Neural cell (in vitro differentiated cells): ENCODE measurements at regions not wholly inside any gene's neighbourhood (a gene's known extent, or its start where the extent isn't known, plus 50 kb on each side); places are given as distances from the start of the nearest gene placed in this dataset.

Experiments used
- EP300 ChIP-seq: fragments of 450-650 bp; conservative IDR thresholded peaks from 2 replicates; pipeline ENCODE4 v1.6.1; 2014; ENCODE audit warnings: antibody characterized with exemption, mild to moderate bottlenecking, moderate library complexity; ENCODE audit not compliant: poor library complexity, severe bottlenecking
- EZH2 ChIP-seq: fragments of 200-600, 300-800 bp; shearing (Covaris generic), sonication (generic); IDR thresholded peaks from 2 replicates; pipeline ENCODE4 v1.6.1; 2014; ENCODE audit warnings: antibody characterized with exemption, low read length, borderline replicate concordance, mild to moderate bottlenecking; ENCODE audit not compliant: insufficient read depth, poor library complexity, severe bottlenecking
- MXI1 ChIP-seq: fragments of 450-650 bp; conservative IDR thresholded peaks from 2 replicates; pipeline ENCODE4 v1.6.1; 2014; ENCODE audit warnings: antibody characterized with exemption, mild to moderate bottlenecking; ENCODE audit not compliant: poor library complexity, severe bottlenecking
- POLR2AphosphoS5 ChIP-seq: IDR thresholded peaks from 2 replicates; pipeline ENCODE4 v1.6.1; 2012
- SMC3 ChIP-seq: fragments of 450-650 bp; conservative IDR thresholded peaks from 2 replicates; pipeline ENCODE4 v1.6.1; 2014; ENCODE audit warnings: antibody characterized with exemption, mild to moderate bottlenecking, moderate library complexity; ENCODE audit not compliant: poor library complexity
- TAF1 ChIP-seq: IDR thresholded peaks from 2 replicates; pipeline ENCODE4 v1.6.1; 2012; ENCODE audit warnings: low read depth
- TF ChIP-seq, protein P1 (sequence below): fragments of 450-650 bp; IDR thresholded peaks from 2 replicates; pipeline ENCODE4 v1.5.1; 2014; ENCODE audit warnings: antibody characterized with exemption, mild to moderate bottlenecking, moderate library complexity; ENCODE audit not compliant: poor library complexity, severe bottlenecking
- TF ChIP-seq, protein P2 (sequence below): IDR thresholded peaks from 2 replicates; pipeline ENCODE4 v1.6.1; 2012; ENCODE audit warnings: borderline replicate concordance

- TF ChIP-seq, protein P1, sequence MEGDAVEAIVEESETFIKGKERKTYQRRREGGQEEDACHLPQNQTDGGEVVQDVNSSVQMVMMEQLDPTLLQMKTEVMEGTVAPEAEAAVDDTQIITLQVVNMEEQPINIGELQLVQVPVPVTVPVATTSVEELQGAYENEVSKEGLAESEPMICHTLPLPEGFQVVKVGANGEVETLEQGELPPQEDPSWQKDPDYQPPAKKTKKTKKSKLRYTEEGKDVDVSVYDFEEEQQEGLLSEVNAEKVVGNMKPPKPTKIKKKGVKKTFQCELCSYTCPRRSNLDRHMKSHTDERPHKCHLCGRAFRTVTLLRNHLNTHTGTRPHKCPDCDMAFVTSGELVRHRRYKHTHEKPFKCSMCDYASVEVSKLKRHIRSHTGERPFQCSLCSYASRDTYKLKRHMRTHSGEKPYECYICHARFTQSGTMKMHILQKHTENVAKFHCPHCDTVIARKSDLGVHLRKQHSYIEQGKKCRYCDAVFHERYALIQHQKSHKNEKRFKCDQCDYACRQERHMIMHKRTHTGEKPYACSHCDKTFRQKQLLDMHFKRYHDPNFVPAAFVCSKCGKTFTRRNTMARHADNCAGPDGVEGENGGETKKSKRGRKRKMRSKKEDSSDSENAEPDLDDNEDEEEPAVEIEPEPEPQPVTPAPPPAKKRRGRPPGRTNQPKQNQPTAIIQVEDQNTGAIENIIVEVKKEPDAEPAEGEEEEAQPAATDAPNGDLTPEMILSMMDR: no peak
- TF ChIP-seq, protein P2, sequence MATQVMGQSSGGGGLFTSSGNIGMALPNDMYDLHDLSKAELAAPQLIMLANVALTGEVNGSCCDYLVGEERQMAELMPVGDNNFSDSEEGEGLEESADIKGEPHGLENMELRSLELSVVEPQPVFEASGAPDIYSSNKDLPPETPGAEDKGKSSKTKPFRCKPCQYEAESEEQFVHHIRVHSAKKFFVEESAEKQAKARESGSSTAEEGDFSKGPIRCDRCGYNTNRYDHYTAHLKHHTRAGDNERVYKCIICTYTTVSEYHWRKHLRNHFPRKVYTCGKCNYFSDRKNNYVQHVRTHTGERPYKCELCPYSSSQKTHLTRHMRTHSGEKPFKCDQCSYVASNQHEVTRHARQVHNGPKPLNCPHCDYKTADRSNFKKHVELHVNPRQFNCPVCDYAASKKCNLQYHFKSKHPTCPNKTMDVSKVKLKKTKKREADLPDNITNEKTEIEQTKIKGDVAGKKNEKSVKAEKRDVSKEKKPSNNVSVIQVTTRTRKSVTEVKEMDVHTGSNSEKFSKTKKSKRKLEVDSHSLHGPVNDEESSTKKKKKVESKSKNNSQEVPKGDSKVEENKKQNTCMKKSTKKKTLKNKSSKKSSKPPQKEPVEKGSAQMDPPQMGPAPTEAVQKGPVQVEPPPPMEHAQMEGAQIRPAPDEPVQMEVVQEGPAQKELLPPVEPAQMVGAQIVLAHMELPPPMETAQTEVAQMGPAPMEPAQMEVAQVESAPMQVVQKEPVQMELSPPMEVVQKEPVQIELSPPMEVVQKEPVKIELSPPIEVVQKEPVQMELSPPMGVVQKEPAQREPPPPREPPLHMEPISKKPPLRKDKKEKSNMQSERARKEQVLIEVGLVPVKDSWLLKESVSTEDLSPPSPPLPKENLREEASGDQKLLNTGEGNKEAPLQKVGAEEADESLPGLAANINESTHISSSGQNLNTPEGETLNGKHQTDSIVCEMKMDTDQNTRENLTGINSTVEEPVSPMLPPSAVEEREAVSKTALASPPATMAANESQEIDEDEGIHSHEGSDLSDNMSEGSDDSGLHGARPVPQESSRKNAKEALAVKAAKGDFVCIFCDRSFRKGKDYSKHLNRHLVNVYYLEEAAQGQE: no peak
- TF ChIP-seq EP300: no peak
- TF ChIP-seq POLR2AphosphoS5: no peak
- TF ChIP-seq TAF1: no peak
- TF ChIP-seq EZH2: no peak
- TF ChIP-seq SMC3: no peak
- no peak for TF ChIP-seq MXI1
Observed at GRCh38 chr3:182201456-182202168, 489.9 kb downstream of the SOX2 start.
